ENCODE measurements at regions not wholly inside any gene's neighbourhood (a gene's known extent, or its start where the extent isn't known, plus 50 kb on each side); places are given as distances from the start of the nearest gene placed in this dataset.

DNA sequence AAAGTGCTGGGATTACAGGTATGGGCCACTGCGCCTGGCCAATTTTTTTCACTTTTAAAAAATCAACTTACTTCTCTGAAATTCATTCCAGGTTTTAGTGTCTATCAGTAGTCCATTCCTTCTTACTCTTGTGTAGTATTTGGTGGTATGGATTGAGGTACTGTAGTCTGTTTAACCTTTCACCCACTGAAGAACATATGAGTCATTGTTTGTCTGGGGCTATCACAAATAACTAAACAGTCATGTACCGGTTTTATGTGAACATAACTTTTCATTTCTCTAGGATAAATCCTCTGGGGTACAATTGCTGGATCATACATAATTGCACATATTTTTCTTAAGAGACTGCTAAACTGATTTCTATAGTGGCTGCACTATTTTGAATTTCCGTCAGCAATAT lies 1188.0 kb upstream of the CDH9 start:
- TF ChIP-seq, protein P1, sequence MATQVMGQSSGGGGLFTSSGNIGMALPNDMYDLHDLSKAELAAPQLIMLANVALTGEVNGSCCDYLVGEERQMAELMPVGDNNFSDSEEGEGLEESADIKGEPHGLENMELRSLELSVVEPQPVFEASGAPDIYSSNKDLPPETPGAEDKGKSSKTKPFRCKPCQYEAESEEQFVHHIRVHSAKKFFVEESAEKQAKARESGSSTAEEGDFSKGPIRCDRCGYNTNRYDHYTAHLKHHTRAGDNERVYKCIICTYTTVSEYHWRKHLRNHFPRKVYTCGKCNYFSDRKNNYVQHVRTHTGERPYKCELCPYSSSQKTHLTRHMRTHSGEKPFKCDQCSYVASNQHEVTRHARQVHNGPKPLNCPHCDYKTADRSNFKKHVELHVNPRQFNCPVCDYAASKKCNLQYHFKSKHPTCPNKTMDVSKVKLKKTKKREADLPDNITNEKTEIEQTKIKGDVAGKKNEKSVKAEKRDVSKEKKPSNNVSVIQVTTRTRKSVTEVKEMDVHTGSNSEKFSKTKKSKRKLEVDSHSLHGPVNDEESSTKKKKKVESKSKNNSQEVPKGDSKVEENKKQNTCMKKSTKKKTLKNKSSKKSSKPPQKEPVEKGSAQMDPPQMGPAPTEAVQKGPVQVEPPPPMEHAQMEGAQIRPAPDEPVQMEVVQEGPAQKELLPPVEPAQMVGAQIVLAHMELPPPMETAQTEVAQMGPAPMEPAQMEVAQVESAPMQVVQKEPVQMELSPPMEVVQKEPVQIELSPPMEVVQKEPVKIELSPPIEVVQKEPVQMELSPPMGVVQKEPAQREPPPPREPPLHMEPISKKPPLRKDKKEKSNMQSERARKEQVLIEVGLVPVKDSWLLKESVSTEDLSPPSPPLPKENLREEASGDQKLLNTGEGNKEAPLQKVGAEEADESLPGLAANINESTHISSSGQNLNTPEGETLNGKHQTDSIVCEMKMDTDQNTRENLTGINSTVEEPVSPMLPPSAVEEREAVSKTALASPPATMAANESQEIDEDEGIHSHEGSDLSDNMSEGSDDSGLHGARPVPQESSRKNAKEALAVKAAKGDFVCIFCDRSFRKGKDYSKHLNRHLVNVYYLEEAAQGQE (IDR thresholded peaks at IDR 0.05; ENCODE audit: low read depth), result no peak
- TF ChIP-seq EP300 (IDR thresholded peaks at IDR 0.05; ENCODE audit: borderline replicate concordance) (no peak), YY1 (IDR thresholded peaks at IDR 0.05; ENCODE audit: low read depth) (no peak), FOXM1 (IDR thresholded peaks at IDR 0.05; ENCODE audit: borderline replicate concordance, low read depth) (no peak), CEBPB (IDR thresholded peaks at IDR 0.05) (no peak), EGR1 (IDR thresholded peaks at IDR 0.05) (no peak), NFIC (IDR thresholded peaks at IDR 0.05) (no peak), RAD21 (IDR thresholded peaks at IDR 0.05; ENCODE audit: low read depth) (no peak), ZBTB7A (IDR thresholded peaks at IDR 0.05; ENCODE audit: low read depth) (no peak)
- TF ChIP-seq, protein P2, sequence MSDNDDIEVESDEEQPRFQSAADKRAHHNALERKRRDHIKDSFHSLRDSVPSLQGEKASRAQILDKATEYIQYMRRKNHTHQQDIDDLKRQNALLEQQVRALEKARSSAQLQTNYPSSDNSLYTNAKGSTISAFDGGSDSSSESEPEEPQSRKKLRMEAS (IDR thresholded peaks at IDR 0.05), result no peak
- TF ChIP-seq, protein P3, sequence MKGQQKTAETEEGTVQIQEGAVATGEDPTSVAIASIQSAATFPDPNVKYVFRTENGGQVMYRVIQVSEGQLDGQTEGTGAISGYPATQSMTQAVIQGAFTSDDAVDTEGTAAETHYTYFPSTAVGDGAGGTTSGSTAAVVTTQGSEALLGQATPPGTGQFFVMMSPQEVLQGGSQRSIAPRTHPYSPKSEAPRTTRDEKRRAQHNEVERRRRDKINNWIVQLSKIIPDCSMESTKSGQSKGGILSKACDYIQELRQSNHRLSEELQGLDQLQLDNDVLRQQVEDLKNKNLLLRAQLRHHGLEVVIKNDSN (IDR thresholded peaks at IDR 0.05), result no peak

All from Ishikawa (cell line).